GM21390 (cell line): ENCODE measurements at regions not wholly inside any gene's neighbourhood (a gene's known extent, or its start where the extent isn't known, plus 50 kb on each side); places are given as distances from the start of the nearest gene placed in this dataset.
"Not testable (repeated sequence)": the region's sequence is repeated elsewhere in the genome, so short reads cannot be mapped to it uniquely, and the experiment has no call there.

Source experiments
- ATAC-seq: cut with Tn5 transposase; IDR thresholded peaks from one replicate; pipeline ENCODE4 v1.9.1; 2021; ENCODE audit not compliant: unreplicated experiment

DNA sequence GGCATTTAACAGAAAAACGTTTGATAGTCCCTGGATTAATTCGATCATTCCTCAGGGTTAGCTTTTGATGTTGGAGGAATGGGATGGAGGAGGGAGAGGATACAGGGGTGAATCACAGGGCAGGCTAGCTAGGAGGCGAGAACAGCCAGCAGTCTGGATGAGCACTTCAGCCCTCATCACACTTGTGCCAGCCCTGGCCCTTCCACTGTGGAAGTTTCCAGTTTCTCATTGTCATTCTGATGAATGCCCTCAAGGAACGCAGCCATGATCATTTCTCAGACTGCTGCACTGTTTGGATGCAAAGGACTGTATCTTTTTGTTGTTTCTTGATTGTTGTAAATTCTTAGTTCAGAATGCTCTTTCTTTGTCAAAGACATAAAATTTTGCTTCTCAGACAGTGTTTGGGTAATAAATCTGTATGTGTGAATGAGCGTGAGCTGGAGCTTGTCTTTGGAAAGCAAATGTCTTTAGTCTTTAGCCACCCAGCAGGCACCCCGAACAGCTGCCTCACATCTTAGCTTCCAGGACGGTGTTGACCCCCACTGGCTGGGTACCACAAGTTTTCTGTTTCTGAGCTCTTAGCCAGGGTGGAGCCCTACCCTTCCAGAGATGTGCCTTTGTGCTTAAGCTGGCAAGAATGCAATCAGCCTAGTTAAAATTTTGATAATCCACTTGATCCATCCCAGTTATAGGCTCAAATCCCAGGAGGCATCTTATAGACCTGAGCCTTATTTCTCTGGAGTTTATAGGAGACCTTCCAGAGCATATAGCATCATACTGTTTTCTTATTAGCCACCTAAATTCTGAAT lies 121.1 kb downstream of the PDCD6IP start:
- ATAC-seq: no peak

DNA sequence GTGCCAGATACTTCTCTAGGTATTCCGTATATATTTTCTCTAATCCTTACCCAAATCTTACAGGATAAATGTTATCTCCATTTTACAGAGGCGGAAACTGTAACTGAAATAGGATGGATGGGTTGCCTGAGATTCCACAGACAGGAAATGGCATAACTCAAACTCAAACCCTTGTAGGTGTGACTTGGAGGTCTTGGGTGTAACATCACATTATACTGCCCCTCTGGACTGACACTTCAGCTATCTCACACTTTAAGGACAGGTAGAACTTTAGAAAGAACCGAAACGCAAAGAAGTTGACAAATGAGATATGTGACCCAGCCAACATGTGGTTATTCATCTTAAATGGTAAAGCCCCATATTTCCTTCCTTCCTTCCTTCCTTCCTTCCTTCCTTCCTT lies 122.1 kb downstream of the PDCD6IP start:
- no peak for ATAC-seq

DNA sequence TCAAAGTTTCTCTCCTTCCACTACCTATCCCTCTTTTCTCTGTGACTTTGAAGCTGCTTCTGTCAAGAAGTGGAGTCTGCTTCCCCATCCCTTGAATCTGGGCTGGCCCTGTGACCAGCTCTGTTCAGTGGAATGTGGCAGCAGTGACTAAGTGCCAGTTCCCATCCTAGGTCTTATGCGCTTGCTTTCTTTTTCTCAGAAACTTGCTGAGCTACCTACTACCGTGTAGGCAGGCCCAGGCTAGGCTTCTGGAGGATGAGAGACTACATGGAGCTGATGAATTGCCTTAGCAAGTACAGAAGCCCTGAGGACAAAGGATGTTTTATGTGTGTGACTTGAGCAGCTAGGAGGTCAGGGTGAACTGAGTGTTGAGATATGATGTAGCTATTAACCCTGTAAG lies 123.2 kb downstream of the PDCD6IP start:
- ATAC-seq: no peak

DNA sequence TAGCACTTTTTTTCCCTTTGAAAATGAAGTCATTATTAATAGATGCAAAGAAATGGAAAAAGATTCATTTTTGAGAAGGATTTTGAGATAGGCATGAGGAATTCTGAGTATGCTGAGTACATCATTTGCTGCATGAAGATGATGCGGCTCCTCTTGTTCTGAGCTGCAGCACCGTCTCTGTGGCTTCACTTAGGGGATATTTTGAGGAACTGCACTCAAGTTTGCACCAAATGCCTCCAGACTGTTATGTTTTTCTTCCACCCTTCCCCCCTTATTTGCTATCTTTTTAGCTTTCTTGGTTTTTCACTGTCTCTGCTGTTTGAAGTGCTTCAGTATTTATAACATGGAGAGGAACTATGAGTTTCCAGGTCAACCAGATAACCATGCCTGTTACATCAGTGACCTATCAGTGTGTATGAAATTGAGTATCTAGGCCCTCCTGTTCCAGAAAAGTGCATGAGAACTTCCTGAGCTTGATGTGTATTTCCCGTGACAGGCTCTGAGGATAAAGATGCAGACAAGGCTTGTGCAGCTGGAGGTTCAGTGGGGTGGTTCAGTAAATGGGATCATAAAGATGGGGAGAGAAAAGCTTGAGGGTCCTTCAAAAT lies 128.7 kb downstream of the PDCD6IP start:
- no peak for ATAC-seq

DNA sequence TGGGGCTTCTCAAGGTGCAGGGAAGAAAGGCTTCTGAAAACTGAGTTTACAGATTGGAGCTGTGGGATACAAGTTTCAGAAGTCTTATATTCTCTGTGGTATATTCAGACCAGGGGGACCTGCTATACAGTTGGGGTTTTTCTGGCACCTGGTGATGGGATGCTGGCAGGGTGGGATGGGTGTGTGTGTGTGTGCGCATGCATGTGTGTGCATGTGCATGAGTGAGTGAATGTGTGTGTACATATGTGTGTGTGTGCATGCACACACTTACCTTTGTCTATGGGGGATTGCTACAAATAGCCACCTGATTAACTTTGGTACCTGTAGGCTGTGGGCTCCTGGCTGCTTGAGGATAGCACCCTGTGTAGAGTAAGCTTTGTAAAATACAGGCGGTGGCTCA lies 131.4 kb downstream of the PDCD6IP start:
- ATAC-seq: no peak

DNA sequence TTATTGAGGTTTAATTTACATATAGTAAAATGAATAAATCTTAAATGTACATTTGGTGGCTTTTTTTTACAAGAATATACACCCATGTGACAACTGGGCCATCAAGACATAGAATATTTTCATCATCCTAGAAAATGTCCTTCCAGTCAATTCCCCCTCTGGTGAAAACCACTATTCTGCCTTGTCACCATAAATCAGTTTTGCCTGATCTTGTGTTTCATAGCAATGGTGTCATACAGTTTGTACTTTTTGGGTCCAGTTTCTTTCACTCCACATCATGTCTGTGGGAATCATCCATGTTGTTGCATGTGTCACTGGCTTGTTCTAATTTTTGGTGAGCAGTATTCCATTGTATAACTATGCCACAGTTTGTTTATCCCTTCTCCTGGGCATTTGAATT lies 133.1 kb downstream of the PDCD6IP start:
- no peak for ATAC-seq

DNA sequence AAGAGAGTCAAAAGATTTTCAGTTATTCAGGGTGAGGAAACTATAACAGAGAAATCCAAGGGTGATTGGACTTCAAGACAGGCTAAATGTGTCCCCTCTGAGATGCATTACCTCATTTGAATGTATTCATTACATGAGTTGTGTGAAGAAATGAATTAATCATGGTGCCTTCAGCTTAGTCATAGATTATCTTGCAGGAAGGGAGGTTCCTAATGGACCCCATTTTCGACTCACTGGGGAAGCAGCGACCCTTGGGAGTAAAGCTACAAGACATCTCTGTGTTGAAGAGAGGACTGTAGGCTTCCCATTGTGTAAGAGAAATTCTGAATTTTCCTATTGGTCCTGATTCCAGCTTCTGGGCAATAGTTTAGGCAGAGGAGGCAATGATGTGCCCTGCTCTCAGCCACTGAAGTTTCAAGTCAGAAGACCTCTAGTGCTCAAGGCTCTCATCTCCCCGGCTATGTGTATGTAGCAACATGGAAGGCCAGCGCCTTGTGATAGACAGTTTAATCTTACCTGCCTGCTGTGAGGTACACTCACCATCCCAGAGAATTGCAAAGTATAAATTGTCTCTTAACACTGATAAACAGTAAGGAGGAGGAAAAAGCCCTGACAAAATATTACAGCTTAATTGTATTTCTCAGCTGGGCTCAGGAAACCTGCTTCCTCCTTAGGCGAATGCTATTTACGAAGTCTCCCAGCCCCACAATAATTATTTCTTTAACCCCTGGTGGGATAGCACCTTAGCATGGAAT lies 133.8 kb downstream of the PDCD6IP start:
- ATAC-seq: no peak

DNA sequence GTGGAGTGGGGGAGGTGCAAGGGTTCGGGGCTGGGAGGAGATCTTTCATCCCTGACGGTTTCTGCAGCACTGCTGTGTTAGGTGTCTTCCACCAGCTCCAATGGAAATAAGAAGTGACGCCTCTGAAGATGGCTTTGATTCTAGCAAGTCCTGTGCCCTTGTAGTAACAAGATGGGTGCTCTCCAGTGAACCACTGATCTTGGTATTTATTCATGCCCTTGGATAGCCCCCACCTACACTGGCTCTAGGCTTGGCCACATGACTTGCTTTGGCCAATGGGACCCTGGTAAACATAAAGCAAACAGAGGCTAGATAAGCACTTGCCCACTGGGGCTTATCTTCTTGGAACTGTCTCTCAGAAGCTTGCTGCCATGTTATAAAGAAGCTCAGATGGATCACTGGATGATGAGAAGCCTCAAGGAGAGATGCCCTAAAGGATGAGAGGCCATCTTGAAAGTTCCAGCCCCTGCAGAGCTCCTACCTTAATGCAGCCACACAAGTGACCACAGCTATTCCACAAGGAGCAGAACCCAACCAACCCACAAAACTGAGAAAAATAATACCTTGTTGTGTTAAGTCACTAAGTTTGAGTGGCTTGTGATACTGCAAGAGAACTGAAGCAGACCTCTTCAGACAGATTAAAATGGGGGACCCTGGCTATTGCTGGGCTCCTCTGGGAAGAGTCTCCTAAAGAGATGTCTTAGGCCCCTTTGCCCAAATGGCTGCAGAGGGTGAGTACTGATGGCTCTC lies 137.9 kb downstream of the PDCD6IP start:
- no peak for ATAC-seq

DNA sequence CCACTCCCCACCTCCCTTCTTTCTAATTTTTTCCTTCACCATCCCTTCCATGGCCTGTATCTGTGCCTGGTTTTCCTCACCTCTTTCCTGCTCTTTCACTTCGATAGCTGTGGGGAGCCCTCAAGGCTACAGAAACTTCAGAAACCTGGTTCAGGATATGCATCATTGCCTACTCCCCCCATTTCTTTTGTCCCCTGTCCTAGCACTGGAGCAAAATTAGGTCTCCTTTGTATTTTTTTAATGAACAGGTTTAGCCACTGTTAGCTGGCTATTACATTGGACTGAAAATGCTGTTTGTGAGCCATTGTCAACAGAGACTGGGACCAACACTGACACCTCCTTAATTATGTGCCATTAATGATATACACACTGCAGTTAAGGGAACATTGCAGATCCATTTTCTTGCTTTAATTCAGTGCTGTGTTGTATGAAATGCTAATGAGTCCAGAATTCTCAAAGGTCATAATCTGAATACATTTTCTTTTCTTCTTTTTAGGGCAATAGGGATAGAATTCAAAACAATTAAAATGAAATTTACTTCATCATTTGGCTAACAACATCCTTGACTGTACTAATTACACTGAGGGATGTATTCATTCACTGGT lies 138.6 kb downstream of the PDCD6IP start:
- no peak for ATAC-seq

DNA sequence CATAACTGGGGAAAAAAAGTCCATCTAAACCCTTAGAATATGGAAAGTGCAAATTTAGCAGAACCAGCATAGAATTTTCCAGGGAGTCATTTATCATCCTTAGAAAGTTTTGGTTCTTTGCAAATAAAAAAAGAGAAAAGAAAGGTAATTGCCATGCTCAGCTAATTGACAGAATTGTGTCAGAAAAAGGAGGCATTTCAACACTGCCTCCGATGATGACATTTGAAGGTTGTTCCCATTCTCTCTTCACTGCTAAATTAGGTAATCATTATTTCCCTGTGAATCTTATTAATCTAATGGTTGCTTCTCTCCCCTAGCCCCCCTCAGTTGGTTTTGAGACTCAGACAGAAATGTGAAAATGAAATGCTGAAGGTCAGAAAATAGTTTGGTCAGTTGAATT lies 139.2 kb downstream of the PDCD6IP start:
- no peak for ATAC-seq

DNA sequence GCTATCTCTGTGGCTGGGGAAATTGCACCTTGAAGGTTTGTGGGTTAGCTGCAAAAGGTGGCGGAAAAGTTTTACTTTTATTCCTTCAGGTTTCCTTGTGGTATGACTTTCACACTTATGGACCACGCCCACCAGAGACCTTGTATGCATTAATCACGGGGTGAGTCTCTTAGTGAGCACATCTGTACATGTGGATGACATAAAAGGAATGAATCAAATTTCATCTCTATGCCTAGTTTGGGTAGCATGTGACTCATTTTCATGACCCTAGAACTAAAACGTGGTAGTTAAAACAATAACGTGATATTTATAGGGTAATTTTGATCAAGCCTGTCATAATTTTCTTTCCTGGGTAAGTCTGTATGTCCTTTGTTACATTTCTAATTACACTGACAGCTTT lies 141.7 kb downstream of the PDCD6IP start:
- no peak for ATAC-seq

DNA sequence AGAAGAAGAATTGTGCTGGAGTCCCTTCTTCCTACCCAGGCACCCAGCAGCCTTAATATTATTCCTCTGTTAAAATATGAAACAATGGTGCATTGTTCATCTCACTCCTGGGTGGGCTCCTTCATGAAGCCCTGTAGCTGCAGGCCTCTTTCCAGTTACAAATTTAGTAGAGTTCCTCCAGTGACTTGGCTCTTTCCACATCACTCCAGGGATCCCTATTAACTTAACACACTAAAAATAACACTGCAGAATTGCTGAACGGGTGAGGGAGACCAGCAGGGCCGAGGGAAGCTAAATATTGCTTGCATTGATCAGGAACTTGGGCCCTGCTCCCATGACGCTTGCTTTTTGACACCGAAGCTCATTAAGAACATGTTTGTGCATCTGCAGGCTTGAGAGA lies 142.3 kb downstream of the PDCD6IP start:
- no peak for ATAC-seq

DNA sequence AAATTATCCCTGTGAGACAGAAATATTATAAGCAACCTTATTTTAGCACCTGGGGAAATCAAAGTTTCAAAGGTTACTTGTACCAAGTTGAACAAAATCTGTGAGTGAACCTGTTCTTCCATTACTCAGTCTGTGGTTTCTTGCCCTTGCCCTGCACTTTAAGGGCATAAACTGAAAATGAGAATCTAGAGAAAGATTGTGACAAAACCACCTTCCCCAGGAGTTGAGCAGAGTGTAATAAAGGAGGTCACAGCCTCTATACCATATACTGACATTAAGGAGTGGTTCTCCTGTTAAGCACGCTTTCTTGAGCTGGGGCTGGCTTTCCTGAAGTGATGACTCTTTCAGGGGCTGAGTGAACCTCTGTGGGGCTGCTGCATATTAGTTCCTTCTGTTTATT lies 143.4 kb downstream of the PDCD6IP start:
- no peak for ATAC-seq

DNA sequence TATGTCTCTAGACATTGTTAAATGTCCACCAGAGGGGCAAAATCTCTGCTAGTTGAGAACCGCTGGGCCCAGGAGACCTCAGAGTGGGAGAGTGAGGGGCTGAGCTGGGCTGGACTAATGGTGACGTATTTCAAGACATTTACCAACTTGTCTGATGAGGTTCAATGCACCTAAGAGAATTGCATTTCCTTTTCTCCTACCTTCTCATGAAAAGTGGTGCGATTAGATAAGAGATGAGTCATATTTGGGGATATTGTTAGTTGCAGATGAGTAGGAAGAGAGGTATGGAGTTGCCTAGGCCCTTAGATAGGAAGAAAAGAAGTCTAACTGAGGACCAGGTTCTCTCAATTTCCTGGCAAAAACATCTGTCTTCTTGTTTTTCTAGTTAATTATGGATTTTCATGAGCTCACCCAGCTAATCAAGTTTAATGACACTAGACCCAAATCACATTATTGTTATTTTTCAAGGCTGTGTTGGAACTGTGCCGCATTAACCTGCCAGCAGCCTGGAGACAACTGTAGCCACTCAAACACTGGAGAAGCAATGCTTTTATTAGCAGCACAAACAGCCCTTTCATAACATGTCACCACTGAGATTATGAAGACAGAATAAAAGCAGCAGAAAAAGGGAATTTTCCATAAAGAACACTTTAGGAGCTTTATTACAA lies 144.2 kb downstream of the PDCD6IP start:
- no peak for ATAC-seq

DNA sequence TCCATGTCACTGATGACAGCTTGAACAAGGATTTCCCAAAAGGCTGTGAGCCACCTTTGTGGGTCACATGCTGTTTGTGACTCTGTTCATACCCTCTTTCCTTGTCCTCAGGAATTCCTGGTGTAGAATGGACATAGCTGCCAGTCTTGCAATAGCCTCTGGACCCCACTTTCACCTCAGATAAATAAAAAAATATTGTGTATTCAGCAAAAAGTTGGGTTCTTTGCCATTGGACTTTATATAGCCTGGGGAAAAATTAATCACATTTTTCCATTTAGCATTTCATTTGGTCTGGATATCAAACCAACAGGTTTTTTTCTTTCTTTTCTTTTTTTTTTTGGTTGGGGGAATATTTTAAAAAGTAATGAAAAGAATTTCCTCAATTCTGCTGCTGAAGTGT lies 144.8 kb downstream of the PDCD6IP start:
- no peak for ATAC-seq

DNA sequence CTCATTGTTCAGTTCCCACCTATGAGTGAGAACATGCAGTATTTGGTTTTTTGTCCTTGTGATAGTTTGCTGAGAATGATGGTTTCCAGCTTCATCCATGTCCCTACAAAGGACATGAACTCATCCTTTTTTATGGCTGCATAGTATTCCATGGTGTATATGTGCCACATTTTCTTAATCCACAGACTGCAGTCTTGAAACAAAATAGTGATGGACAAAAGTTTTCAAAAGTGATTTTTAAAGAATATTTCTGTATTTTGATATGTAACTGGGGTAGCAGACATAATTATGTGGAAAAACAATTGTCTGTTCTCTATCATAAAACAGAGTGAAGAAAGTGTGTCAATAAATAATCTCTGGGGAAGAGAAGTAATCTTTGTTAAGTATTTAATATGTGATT lies 148.2 kb downstream of the PDCD6IP start:
- ATAC-seq: not testable (repeated sequence)

DNA sequence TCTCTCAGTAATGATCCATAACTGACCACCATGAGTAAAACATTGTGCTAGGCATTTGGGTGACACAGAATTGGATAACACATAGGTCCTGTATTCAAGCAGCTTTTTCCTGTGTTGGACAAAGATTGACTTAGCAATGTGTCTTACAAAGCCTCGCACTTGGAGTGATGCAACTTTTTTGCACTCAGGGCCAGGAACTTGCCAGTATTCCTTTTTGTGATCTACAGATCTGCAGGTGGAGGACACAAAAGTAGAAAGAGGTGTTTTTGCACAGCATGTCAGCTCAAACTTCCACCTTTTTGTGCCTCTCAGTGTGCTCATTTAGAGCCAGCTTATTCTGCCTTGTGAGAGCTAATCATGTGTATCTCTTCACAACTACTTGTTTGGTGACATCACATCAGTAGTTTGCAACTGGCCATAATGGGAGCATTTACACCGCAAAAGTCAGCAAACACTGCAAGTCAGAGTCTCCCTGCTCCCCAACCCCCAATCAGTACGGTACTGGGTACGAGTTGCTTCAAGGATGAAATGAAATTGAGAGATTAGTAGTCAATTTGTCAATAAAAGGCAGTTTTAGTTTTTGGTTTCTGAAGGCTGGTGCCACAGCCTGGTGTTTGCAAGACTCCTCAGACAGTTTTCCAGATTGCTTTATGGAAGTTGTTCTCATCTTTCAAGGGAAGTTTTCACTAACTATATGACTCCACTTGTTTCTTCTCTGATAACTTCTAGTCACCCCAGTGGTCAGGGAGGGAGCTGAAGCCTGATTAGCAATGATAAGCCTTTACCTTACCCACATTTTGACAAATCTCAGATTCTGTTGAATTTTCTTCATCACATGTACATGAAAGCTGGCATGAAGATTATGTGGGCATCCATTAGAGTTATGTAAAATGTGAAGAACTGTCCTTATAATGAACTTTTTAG lies 149.1 kb downstream of the PDCD6IP start:
- no peak for ATAC-seq

DNA sequence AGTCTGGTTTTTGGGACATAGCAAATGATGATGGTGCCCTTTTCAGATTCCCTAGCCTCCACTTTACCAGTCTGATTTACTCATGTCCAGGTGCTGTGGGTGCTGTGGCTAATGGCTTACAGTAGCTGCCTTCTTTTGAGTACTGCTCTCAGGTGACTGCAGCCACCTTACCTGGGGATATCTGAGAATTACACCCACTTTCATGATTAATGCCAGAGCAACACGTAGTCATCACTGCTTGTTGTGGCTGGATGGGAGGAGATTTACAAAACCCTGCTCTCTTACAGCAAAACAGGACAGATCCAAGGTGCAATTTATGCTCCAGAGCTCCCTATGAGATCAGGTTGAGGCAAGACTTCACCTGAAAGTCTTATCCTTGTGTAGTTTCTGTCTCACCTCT lies 150.6 kb downstream of the PDCD6IP start:
- ATAC-seq: no peak

DNA sequence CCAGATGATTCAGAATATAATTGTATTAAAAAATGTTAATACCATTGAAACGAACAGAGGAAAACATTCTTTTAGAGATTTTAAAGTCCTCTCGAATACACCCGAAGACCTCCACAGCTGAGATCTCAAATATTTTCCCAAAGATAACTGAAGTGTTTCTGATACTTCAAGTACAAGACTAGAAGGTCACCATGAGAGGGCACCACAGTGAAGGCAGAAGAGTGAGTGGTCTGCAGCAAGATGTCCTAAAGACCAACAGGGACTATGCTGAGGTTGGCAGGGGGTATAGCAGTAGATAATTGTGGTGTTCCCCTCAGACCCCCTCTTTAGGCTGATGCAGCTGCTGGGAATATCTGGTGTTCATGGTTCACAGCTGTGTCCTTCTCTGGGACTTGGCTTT lies 156.5 kb downstream of the PDCD6IP start:
- ATAC-seq: no peak
